ENCODE measurements at regions not wholly inside any gene's neighbourhood (a gene's known extent, or its start where the extent isn't known, plus 50 kb on each side); places are given as distances from the start of the nearest gene placed in this dataset.

GRCh38 chr7:109659261-109659660 is 1089.6 kb downstream of the DNAJB9 start (continued):
- no peak for TF ChIP-seq LRRFIP1 (CRISPR knock-in tag; conservative IDR thresholded peaks at IDR 0.05)
- no peak for TF ChIP-seq RAD51 (IDR thresholded peaks at IDR 0.05; ENCODE audit: borderline replicate concordance)
- no peak for TF ChIP-seq ZBED4 (CRISPR knock-in tag; IDR thresholded peaks at IDR 0.05; ENCODE audit: borderline replicate concordance)

GRCh38 chr7:109660401-109660800 is 1090.7 kb downstream of the DNAJB9 start:
- DNase-seq (ENCODE audit: low spot score) = no peak
- ChIA-PET CTCF (ENCODE audit: low intra/inter-chr PET ratio, low total read pairs) (no interaction called here), POLR2A (no interaction called here)
- BruUV-seq (replicated peaks) = no TSS peak
- no peaks in the 10 kb centered on the region for H4K20me1 ChIP-seq (ENCODE audit: insufficient read depth, low read length)
- WGBS (ENCODE audit: low lambda C conversion rate) = 2% methylated on average over 4 of the region's 4 CpGs
- ATAC-seq = no peak
- no peak overlapping the region for H3K4me3 ChIP-seq (replicated peaks in 1 of 3; ENCODE audit: insufficient read depth in 1 of 3, low read depth in 2 of 3, low read length in 3 of 3)
- in situ Hi-C loops (cut with HindIII; ENCODE audit: extremely low pct_ligation_motif_present, low pct_unique_long_range_greater_than_20kb) = no loop called here
- no peaks in the 10 kb centered on the region for H3K36me3 ChIP-seq (replicated peaks in 1 of 2; ENCODE audit: control insufficient read depth in 1 of 2, insufficient read depth in 2 of 2, low read length in 2 of 2)
- no peak overlapping the region for H2AFZ ChIP-seq (ENCODE audit: low read length)
- H3K79me2 ChIP-seq (ENCODE audit: insufficient read depth, low read length) = no peaks in the 10 kb centered on the region
- no peak overlapping the region for H3K4me2 ChIP-seq (ENCODE audit: low read depth, low read length)
- H3K4me1 ChIP-seq (ENCODE audit: insufficient read depth, low read length) = no peaks in the 10 kb centered on the region
- FAIRE-seq = no peak
- no peak overlapping the region for H3K9ac ChIP-seq (ENCODE audit: insufficient read depth, low read depth, low read length)
- H3K27ac ChIP-seq (ENCODE audit: extremely low read length, insufficient read depth, low read length) = no peak overlapping the region
- no peaks in the 10 kb centered on the region for H3K27me3 ChIP-seq (ENCODE audit: control insufficient read depth in 1 of 2, insufficient read depth in 2 of 2, low read length in 2 of 2)
- intact Hi-C loops (cut with micrococcal nuclease; ENCODE audit: unreplicated experiment) = loop anchor here (5.0 kb wide), 1 partner anchor 1367 kb away; no protein-coding TSS in a partner anchor
- H3K9me3 ChIP-seq (ENCODE audit: low read length) = no peaks in the 10 kb centered on the region
- no peak for TF ChIP-seq ZFY (CRISPR knock-in tag; IDR thresholded peaks at IDR 0.05)
- no peak for TF ChIP-seq ZNF775 (CRISPR knock-in tag; IDR thresholded peaks at IDR 0.05; ENCODE audit: borderline replicate concordance)
- TF ChIP-seq ZBTB38 (CRISPR knock-in tag; IDR thresholded peaks at IDR 0.05) = no peak
- no peak for TF ChIP-seq ZNF710 (CRISPR knock-in tag; IDR thresholded peaks at IDR 0.05; ENCODE audit: borderline replicate concordance)
- TF ChIP-seq RBFOX2 (IDR thresholded peaks at IDR 0.05; ENCODE audit: low read depth, low read length) = no peak
- TF ChIP-seq SOX6 (IDR thresholded peaks at IDR 0.05) = no peak
- TF ChIP-seq SOX6 (CRISPR knock-in tag; IDR thresholded peaks at IDR 0.05) = no peak
- TF ChIP-seq HIC2 (CRISPR knock-in tag; IDR thresholded peaks at IDR 0.05; ENCODE audit: low read depth) = no peak
- no peak for TF ChIP-seq ZFP37 (CRISPR knock-in tag; IDR thresholded peaks at IDR 0.05; ENCODE audit: borderline replicate concordance)
- TF ChIP-seq HDAC2 (CRISPR knock-in tag; IDR thresholded peaks at IDR 0.05) = no peak
- TF ChIP-seq FOXK2 (IDR thresholded peaks at IDR 0.05) = no peak
- no peak for TF ChIP-seq ETV6 (CRISPR knock-in tag; conservative IDR thresholded peaks at IDR 0.05)
